Right lobe of liver (tissue), 6 donors: ENCODE measurements at regions not wholly inside any gene's neighbourhood (a gene's known extent, or its start where the extent isn't known, plus 50 kb on each side); places are given as distances from the start of the nearest gene placed in this dataset.
"Not testable (repeated sequence)": the region's sequence is repeated elsewhere in the genome, so short reads cannot be mapped to it uniquely, and the experiment has no call there.

ENCODE experiments used
- ATAC-seq, 4 donors: fragments of 200-7000 bp; cut with Tn5 transposase; one replicate each; pipeline ENCODE4 v1.9.1; 2020; ENCODE audit warnings: mild to moderate bottlenecking in 4 of 4, moderate library complexity in 4 of 4
- DNase-seq, 3 donors: peaks; one replicate each; pipeline ENCODE4 v3.0.0-alpha.2; 2020
- H3K27ac ChIP-seq, 3 donors: fragments of 200-600 bp; one replicate each; pipeline ENCODE4 v1.8.0; 2022
- H3K27me3 ChIP-seq, 2 donors: fragments of 200-600 bp; one replicate each; pipeline ENCODE4 v1.8.0; 2022
- H3K36me3 ChIP-seq, 4 donors: fragments of 200-600 bp; sonication (generic) in 1 of 4; one replicate each; pipeline versions ENCODE4 v1.5.1 to v1.8.0; 2017 to 2022; ENCODE audit warnings: control low read depth in 1 of 4
- H3K4me1 ChIP-seq, 4 donors: fragments of 200-600 bp; sonication (generic) in 1 of 4; one replicate each; pipeline versions ENCODE4 v1.5.1 to v1.8.0; 2017 to 2022; ENCODE audit warnings: control low read depth in 1 of 4
- H3K4me3 ChIP-seq, 3 donors: fragments of 200-600 bp; one replicate each; pipeline ENCODE4 v1.8.0; 2022
- H3K9me3 ChIP-seq, 4 donors: fragments of 200-600 bp; sonication (generic) in 1 of 4; one replicate each; pipeline versions ENCODE4 v1.5.1 to v1.8.0; 2017 to 2022; ENCODE audit warnings: control low read depth in 1 of 4
- CTCF ChIP-seq, 4 donors: fragments of 200-600 bp in 3 of 4; fragments of 450-650 bp in 1 of 4; IDR thresholded peaks; one replicate each; pipeline versions ENCODE4 v1.5.1 to v1.8.0; 2016 to 2022; ENCODE audit warnings: antibody characterized with exemption in 4 of 4, mild to moderate bottlenecking in 2 of 4
- POLR2A ChIP-seq: fragments of 450-650 bp; IDR thresholded peaks from one replicate; pipeline ENCODE4 v1.6.1; 2017; ENCODE audit warnings: antibody characterized with exemption, mild to moderate bottlenecking
- WGBS: methylation state at CpG from one replicate; pipeline ENCODE4 v1.1.6; 2018; ENCODE audit warnings: low coverage, low lambda C conversion rate; ENCODE audit not compliant: insufficient coverage; ENCODE audit errors: missing lambda C conversion rate; 5-methylcytosine and 5-hydroxymethylcytosine counted together
- intact Hi-C, 2 donors: fragments of 100-400 bp; cut with DNase I; formaldehyde crosslinking; loops; one replicate each; pipeline versions ENCODE4 v1.11.2 to v1.14.1; 2022
- donor health status: DM: no; HTN: yes; CAD: no.
- donor health status: DM: no; HTN: no; CAD: no.
- donor health status: DM: no; HTN: no; CAD: no.
- donor health status: DM: no; HTN: yes; CAD: no.
- donor health status: DM: no; HTN: yes; CAD: no.

DNA sequence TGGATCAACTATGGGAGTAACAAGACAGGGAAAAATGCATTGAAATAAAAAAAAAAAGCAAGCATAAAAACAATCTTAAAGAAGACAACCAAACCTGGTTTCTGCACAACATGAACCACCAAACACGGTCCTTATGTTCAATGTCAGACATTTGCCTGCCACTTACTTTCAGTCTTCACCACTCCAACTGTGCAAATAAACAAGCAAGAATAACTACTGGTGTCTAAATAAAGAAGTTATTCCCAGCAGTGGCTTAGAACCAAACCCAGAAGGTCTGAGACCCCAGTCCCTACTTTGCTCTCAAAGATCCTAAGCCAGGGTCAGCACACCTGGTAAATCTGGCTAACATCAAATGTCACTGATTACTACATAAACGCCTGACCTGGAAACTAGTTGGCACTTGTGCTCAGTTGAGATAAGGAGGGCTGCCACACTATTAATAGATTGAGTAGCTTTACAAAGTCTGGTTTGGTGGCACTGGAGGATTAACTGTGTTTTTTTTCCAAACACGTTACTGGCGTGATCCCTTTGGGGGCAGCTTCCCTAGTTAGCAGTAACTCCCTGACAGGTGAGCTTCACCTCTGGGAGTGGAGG lies 62.7 kb upstream of the ABLIM1 start:
- no peaks in the 10 kb centered on the region for H3K36me3 ChIP-seq
- peak overlapping the region in 2 of 3 donors; percentile 34 to 54 for H3K27ac ChIP-seq
- no peaks in the 10 kb centered on the region for H3K27me3 ChIP-seq
- H3K9me3 ChIP-seq = no peaks in the 10 kb centered on the region
- TF ChIP-seq POLR2A (no peak), CTCF (IDR thresholded peaks at IDR 0.05) (no peak)
- H3K4me1 ChIP-seq = peaks cover 0 to 59% (median 25%) of the 10 kb centered on the region in 4 donors
- ATAC-seq (peak; percentile 43 to 61 (median 56)), DNase-seq (peak in 1 of 3 donors; percentile 57)
- intact Hi-C loops = no loop called here
- whole genome bisulfite sequencing = 33% methylated on average over 4 of the region's 4 CpGs
- no peak overlapping the region for H3K4me3 ChIP-seq

GRCh38 chr10:114722136-114722535 lies 64.1 kb upstream of the ABLIM1 start:
- intact Hi-C loops, H3K27me3 ChIP-seq, H3K27ac ChIP-seq, H3K9me3 ChIP-seq, ATAC-seq, DNase-seq, H3K36me3 ChIP-seq, H3K4me3 ChIP-seq: not testable (repeated sequence)
- WGBS = 55% methylated on average over 2 of the region's 3 CpGs
- H3K4me1 ChIP-seq = peaks cover 0 to 59% (median 24%) of the 10 kb centered on the region in 4 donors

- intact Hi-C loops = no loop called here
- TF ChIP-seq POLR2A = no peak
- Histone ChIP-seq H3K36me3 (no peaks in the 10 kb centered on the region), H3K4me1 (peaks cover 0 to 57% (median 23%) of the 10 kb centered on the region in 4 donors), H3K4me3 (no peak overlapping the region), H3K27ac (peak overlapping the region in 1 of 3 donors; percentile 25), H3K27me3 (no peaks in the 10 kb centered on the region), H3K9me3 (no peaks in the 10 kb centered on the region)
- peak in 1 of 3 donors; percentile 59 for DNase-seq
- WGBS = no CpG with 5 or more reads among the region's 1 CpG
- peak; percentile 20 to 54 (median 48) for ATAC-seq
Observed at GRCh38 chr10:114723361-114723760, 65.3 kb upstream of the ABLIM1 start.

GRCh38 chr10:114723991-114724715 lies 66.1 kb upstream of the ABLIM1 start:
- Histone ChIP-seq H3K27ac (peak overlapping the region in 1 of 3 donors; percentile 15), H3K9me3 (no peaks in the 10 kb centered on the region), H3K4me3 (no peak overlapping the region), H3K4me1 (peaks cover 0 to 49% (median 23%) of the 10 kb centered on the region in 4 donors), H3K36me3 (no peaks in the 10 kb centered on the region), H3K27me3 (no peaks in the 10 kb centered on the region)
- ATAC-seq (peak; percentile 72 to 81 (median 80)), DNase-seq (peak; percentile 26 to 78 (median 68))
- intact Hi-C loops = no loop called here
- TF ChIP-seq POLR2A = no peak
- 52% methylated on average over 3 of the region's 3 CpGs for WGBS

DNA sequence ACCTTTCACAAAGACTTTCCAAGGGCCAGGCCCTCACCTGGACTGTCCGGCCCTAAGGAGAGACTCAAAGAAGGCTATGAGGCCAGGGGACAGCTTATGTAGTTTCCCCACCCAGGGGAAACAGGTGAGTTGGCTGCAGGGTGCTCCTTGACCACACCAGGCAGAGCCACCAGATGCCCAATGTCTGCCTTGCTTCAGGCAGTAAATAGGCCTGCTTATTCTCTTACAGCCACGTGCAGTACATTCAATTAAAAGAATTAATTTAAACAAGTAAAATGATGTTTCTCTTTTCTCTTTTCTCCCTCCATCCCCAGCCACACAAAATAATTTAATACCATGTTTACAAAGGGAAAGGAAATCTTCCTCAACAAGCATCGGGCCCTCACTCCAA lies 66.6 kb upstream of the ABLIM1 start:
- Histone ChIP-seq H3K4me1 (peaks cover 0 to 45% (median 20%) of the 10 kb centered on the region in 4 donors), H3K27me3 (no peaks in the 10 kb centered on the region), H3K9me3 (no peaks in the 10 kb centered on the region), H3K4me3 (no peak overlapping the region), H3K27ac (peak overlapping the region in 1 of 3 donors; percentile 15), H3K36me3 (no peaks in the 10 kb centered on the region)
- peak in 1 of 4 donors; percentile 7 for ATAC-seq
- TF ChIP-seq CTCF (IDR thresholded peaks at IDR 0.05) (no peak), POLR2A (no peak)
- intact Hi-C loops = no loop called here
- no peak for DNase-seq
- WGBS = 72% methylated on average over 2 of the region's 3 CpGs

DNA sequence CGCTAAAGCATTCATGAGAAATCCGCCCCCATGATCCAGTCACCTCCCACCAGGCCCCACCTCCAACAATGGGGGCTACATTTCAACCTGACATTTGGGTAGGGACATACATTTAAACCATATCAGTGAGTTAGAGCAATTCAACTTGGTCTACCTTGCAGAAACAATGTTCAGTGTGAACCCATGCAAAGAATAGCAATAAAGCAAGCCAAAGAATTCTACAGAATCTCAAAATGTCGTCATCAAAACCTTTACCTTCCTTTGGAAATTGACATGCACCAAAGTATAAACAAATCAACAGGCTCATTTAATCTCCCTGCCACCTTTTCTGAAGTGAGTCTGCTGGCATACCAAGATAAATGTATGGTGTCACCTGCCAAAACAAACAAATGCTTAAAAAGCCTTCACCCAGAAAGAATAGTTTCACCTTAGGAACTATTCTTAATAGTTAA lies 68.8 kb upstream of the ABLIM1 start:
- TF ChIP-seq POLR2A = no peak

More for the DNA sequence above, 68.8 kb upstream of the ABLIM1 start:
- ATAC-seq (no peak), DNase-seq (no peak)
- Histone ChIP-seq H3K4me3 (no peak overlapping the region), H3K27ac (no peak overlapping the region), H3K9me3 (no peaks in the 10 kb centered on the region), H3K27me3 (no peaks in the 10 kb centered on the region), H3K36me3 (no peaks in the 10 kb centered on the region), H3K4me1 (peaks cover 0 to 27% (median 11%) of the 10 kb centered on the region in 4 donors)
- 77% methylated on average over 3 of the region's 3 CpGs for WGBS
- intact Hi-C loops = no loop called here
